Ascending aorta (tissue), 2 donors: ENCODE measurements at regions not wholly inside any gene's neighbourhood (a gene's known extent, or its start where the extent isn't known, plus 50 kb on each side); places are given as distances from the start of the nearest gene placed in this dataset.

ENCODE experiments used
- DNase-seq, 2 donors: peaks; one replicate each; pipeline ENCODE4 v3.0.0-alpha.2; 2019; ENCODE audit warnings: low spot score in 2 of 2
- H3K27ac ChIP-seq, 2 donors: fragments of 200-600 bp; sonication (generic); one replicate each; pipeline ENCODE4 v1.5.1; 2016 to 2017; ENCODE audit warnings: mild to moderate bottlenecking in 1 of 2
- H3K27me3 ChIP-seq: fragments of 200-600 bp; sonication (generic); one replicate; pipeline ENCODE4 v1.5.1; 2017
- H3K36me3 ChIP-seq, 2 donors: fragments of 200-600 bp; sonication (generic); one replicate each; pipeline ENCODE4 v1.5.1; 2016
- H3K4me1 ChIP-seq, 2 donors: fragments of 200-600 bp; sonication (generic); one replicate each; pipeline ENCODE4 v1.5.1; 2016 to 2017; ENCODE audit warnings: mild to moderate bottlenecking in 1 of 2
- H3K4me3 ChIP-seq, 2 donors: fragments of 200-600 bp; sonication (generic); one replicate each; pipeline ENCODE4 v1.5.1; 2016 to 2017; ENCODE audit warnings: mild to moderate bottlenecking in 1 of 2
- H3K9me3 ChIP-seq, 2 donors: fragments of 200-600 bp; sonication (generic); one replicate each; pipeline ENCODE4 v1.5.1; 2016
- intact Hi-C: fragments of 100-400 bp; cut with DNase I; formaldehyde crosslinking; loops from one replicate; pipeline ENCODE4 v1.15.1; 2023
- TF ChIP-seq, protein P1 (sequence below), 3 experiments: fragments of 200-600 bp in 2 of 3; fragments of 450-650 bp in 1 of 3; sonication (generic) in 2 of 3; IDR thresholded peaks; one replicate each; pipeline ENCODE4 v1.5.1; 2016 to 2019; ENCODE audit warnings: antibody characterized with exemption in 3 of 3, mild to moderate bottlenecking in 1 of 3, moderate library complexity in 1 of 3

- TF ChIP-seq, protein P1, sequence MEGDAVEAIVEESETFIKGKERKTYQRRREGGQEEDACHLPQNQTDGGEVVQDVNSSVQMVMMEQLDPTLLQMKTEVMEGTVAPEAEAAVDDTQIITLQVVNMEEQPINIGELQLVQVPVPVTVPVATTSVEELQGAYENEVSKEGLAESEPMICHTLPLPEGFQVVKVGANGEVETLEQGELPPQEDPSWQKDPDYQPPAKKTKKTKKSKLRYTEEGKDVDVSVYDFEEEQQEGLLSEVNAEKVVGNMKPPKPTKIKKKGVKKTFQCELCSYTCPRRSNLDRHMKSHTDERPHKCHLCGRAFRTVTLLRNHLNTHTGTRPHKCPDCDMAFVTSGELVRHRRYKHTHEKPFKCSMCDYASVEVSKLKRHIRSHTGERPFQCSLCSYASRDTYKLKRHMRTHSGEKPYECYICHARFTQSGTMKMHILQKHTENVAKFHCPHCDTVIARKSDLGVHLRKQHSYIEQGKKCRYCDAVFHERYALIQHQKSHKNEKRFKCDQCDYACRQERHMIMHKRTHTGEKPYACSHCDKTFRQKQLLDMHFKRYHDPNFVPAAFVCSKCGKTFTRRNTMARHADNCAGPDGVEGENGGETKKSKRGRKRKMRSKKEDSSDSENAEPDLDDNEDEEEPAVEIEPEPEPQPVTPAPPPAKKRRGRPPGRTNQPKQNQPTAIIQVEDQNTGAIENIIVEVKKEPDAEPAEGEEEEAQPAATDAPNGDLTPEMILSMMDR (IDR thresholded peaks at IDR 0.05), result no peak
- H3K36me3 ChIP-seq, result no peaks in the 10 kb centered on the region
- DNase-seq, result no peak
- no peaks in the 10 kb centered on the region for H3K4me1 ChIP-seq
- no peaks in the 10 kb centered on the region for H3K27me3 ChIP-seq
- no peak overlapping the region for H3K27ac ChIP-seq
- no peak overlapping the region for H3K4me3 ChIP-seq
- intact Hi-C loops, result no loop called here
- H3K9me3 ChIP-seq, result no peaks in the 10 kb centered on the region
Observed at GRCh38 chr7:140237390-140237789, 60.6 kb upstream of the KDM7A start.

DNA sequence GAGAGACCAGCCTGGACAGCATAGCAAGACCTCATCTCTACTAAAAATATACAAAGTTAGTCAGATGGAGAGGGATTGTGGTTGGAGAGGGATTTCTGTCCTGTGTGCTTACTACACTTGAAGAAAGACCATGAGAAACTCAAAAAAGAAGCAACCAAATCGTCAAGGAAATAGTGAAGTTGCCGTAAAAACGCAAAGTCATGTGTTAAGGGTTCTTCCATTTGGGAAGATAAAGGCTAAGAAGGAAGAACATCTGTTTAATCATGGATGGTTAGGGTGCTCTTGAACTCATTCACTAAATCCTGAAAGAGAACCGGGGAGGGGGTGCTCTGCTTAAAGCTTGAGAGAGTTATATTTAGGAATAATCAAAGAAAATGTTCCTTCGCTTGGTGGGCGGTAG, 59.8 kb upstream of the KDM7A start:
- no peaks in the 10 kb centered on the region for H3K9me3 ChIP-seq
- intact Hi-C loops, result no loop called here

GRCh38 chr7:140235114-140235513, 58.3 kb upstream of the KDM7A start:
- TF ChIP-seq, protein P1 (IDR thresholded peaks at IDR 0.05), result no peak

More for the DNA sequence above, 59.8 kb upstream of the KDM7A start:
- Histone ChIP-seq H3K4me3 (no peak overlapping the region), H3K27me3 (no peaks in the 10 kb centered on the region), H3K27ac (no peak overlapping the region), H3K36me3 (no peaks in the 10 kb centered on the region), H3K4me1 (no peaks in the 10 kb centered on the region)
- DNase-seq, result no peak
- TF ChIP-seq, protein P1 (IDR thresholded peaks at IDR 0.05), result no peak

GRCh38 chr7:140232957-140233917, 56.5 kb upstream of the KDM7A start:
- Histone ChIP-seq H3K4me3 (no peak overlapping the region), H3K4me1 (peaks cover 2 to 4% of the 10 kb centered on the region in 2 donors), H3K9me3 (no peaks in the 10 kb centered on the region), H3K27me3 (peaks cover 6% of the 10 kb centered on the region), H3K36me3 (no peaks in the 10 kb centered on the region), H3K27ac (no peak overlapping the region)
- intact Hi-C loops, result no loop called here
- TF ChIP-seq, protein P1 (IDR thresholded peaks at IDR 0.05), result no peak
- no peak for DNase-seq

More at GRCh38 chr7:140235114-140235513, 58.3 kb upstream of the KDM7A start:
- Histone ChIP-seq H3K27me3 (peaks cover 3% of the 10 kb centered on the region), H3K27ac (no peak overlapping the region), H3K36me3 (no peaks in the 10 kb centered on the region), H3K4me1 (peaks cover 2 to 3% of the 10 kb centered on the region in 2 donors), H3K9me3 (no peaks in the 10 kb centered on the region), H3K4me3 (no peak overlapping the region)
- DNase-seq, result no peak
- intact Hi-C loops, result no loop called here

DNA sequence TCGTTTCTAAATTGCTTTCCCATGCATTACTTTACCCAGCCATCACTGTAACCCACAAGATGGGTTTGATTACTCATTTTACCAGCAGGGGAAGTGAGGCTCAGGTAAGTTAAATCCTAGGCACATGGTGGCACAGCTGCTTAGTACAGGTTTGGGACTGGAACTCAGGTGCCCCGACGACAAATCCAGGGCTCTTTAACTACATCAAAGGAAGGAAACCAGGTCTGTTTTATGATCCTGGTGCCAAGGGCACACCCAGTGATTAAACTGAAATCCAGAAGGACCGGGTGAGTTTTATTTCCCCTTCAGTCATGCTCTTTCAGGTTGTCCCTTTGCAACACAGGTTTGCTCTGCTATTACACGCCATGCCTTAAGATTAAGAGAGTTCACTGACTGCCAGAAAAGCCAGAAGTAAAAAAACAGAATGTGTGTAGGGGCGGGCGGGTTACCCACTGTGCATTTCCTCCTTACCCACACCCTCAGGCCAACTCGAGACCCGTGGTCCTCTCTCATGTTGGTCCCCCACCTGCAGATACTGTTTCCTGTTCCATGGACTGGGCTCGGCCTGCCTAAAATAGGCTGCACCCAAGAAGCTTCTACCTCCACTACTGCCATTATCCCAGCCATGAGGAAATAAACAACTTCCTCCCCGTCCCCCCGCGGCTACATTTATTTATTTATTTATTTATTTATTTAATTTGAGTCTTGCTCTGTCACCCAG, 55.1 kb upstream of the KDM7A start:
- DNase-seq, result no peak
- TF ChIP-seq, protein P1 (IDR thresholded peaks at IDR 0.05), result no peak
- H3K4me1 ChIP-seq, result peaks cover 2 to 4% of the 10 kb centered on the region in 2 donors
- H3K4me3 ChIP-seq, result peak overlapping the region; percentile 60 to 69
- H3K27ac ChIP-seq, result no peak overlapping the region
- no peaks in the 10 kb centered on the region for H3K36me3 ChIP-seq
- H3K27me3 ChIP-seq, result peaks cover 6% of the 10 kb centered on the region
- H3K9me3 ChIP-seq, result no peaks in the 10 kb centered on the region
- intact Hi-C loops, result loop anchor here (2.0 kb wide), 1 partner anchor 55 kb away; the partner anchor contains the start of gene KDM7A
